ENCODE measurements at regions not wholly inside any gene's neighbourhood (a gene's known extent, or its start where the extent isn't known, plus 50 kb on each side); places are given as distances from the start of the nearest gene placed in this dataset.

DNA sequence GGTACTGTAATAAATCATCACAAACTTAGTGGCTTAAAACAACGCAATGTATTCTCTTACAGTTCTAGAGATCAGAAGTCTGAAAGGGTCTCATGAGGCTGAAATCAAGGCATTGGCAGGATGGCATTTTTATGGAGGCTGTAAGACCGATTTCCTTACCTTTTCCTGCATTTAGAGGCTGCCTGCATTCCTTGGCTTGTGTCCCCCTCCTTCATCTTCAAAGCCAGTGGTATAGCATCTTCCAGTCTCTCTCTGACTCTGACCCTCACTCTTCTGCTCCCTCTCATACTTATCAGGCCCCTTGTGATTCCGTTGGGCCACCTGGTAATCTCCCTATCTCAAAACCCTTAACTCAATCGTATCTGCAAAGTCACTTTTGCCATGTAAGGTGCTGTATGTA lies 258.2 kb upstream of the JADE1 start:
- TF ChIP-seq CTCF (conservative IDR thresholded peaks at IDR 0.05; ENCODE audit: low read length) (no peak), EZH2phosphoT487 (IDR thresholded peaks at IDR 0.05; ENCODE audit: borderline replicate concordance, low read depth, low read length) (no peak)
